ENCODE measurements at regions not wholly inside any gene's neighbourhood (a gene's known extent, or its start where the extent isn't known, plus 50 kb on each side); places are given as distances from the start of the nearest gene placed in this dataset.

- no peak for TF ChIP-seq CTCF (IDR thresholded peaks at IDR 0.05)
- TF ChIP-seq POLR2A (IDR thresholded peaks at IDR 0.05): no peak
These were observed 1323.1 kb downstream of the PCDH7 start for GRCh38 chr4:32043248-32043633.

Data from adrenal gland (tissue), 5 donors.